A673 (cell line): ENCODE measurements at regions not wholly inside any gene's neighbourhood (a gene's known extent, or its start where the extent isn't known, plus 50 kb on each side); places are given as distances from the start of the nearest gene placed in this dataset.

Source experiments
- BruUV-seq: library from RNA; stranded (reverse); fragments of 400-500 nt; replicated peaks from 2 replicates; lab custom pipeline; 2021; lab: Mats Ljungman, UMichigan
- CTCF ChIA-PET: fragments of 300-600 bp; sonication (Branson Sonifier 250); formaldehyde crosslinking; loops from one replicate; lab custom pipeline; 2022; ENCODE audit warnings: antibody characterized with exemption; lab: Charles Lee
- POLR2A ChIA-PET: fragments of 300-600 bp; sonication (Branson Sonifier 250); formaldehyde crosslinking; loops from one replicate; lab custom pipeline; 2022; ENCODE audit warnings: antibody characterized with exemption; ENCODE audit not compliant: low non-redundant PET; lab: Charles Lee
- DNase-seq: peaks from one replicate; pipeline ENCODE4 v3.0.0-alpha.2; 2015; ENCODE audit warnings: low spot score
- H3K27ac ChIP-seq: fragments of 200-600 bp; sonication (generic); 2 replicates; pipeline ENCODE4 v1.5.1; 2016; ENCODE audit warnings: mixed run types, low read depth, mild to moderate bottlenecking, mixed read lengths, antibody characterized with exemption, low read length; ENCODE audit not compliant: poor library complexity, severe bottlenecking
- H3K27me3 ChIP-seq: fragments of 200-600 bp; sonication (generic); replicated peaks from 2 replicates; pipeline ENCODE4 v1.6.1; 2017; ENCODE audit warnings: mixed run types, low read depth, mild to moderate bottlenecking, mixed read lengths, antibody characterized with exemption, low read length; ENCODE audit not compliant: insufficient read depth, poor library complexity
- H3K36me3 ChIP-seq: fragments of 200-600 bp; sonication (generic); 2 replicates; pipeline ENCODE4 v1.6.1; 2016; ENCODE audit warnings: mixed run types, mild to moderate bottlenecking, mixed read lengths, antibody characterized with exemption, low read length; ENCODE audit not compliant: insufficient read depth, poor library complexity, severe bottlenecking
- H3K4me1 ChIP-seq: fragments of 200-600 bp; sonication (generic); 2 replicates; pipeline ENCODE4 v1.6.1; 2017; ENCODE audit warnings: mixed run types, mild to moderate bottlenecking, mixed read lengths, antibody characterized with exemption, low read length; ENCODE audit not compliant: insufficient read depth, poor library complexity, severe bottlenecking
- H3K4me3 ChIP-seq: fragments of 200-600 bp; sonication (generic); 2 replicates; pipeline ENCODE4 v1.5.1; 2016; ENCODE audit warnings: low read depth, mixed run types, mild to moderate bottlenecking, mixed read lengths, low read length; ENCODE audit not compliant: poor library complexity, severe bottlenecking
- H3K9me3 ChIP-seq: fragments of 200-600 bp; sonication (generic); 2 replicates; pipeline ENCODE4 v1.6.1; 2016; ENCODE audit warnings: mixed run types, low read depth, mild to moderate bottlenecking, mixed read lengths, antibody characterized with exemption, low read length; ENCODE audit not compliant: poor library complexity, severe bottlenecking
- CTCF ChIP-seq: fragments of 300-800, 200-600 bp; sonication (generic); conservative IDR thresholded peaks from 2 replicates; pipeline ENCODE4 v1.5.1; 2017; ENCODE audit warnings: low read depth, mild to moderate bottlenecking, antibody characterized with exemption, low read length, moderate library complexity, mixed read lengths
- EZH2 ChIP-seq: fragments of 200-600 bp; sonication (generic); IDR thresholded peaks from 2 replicates; pipeline ENCODE4 v1.6.1; 2017; ENCODE audit warnings: borderline replicate concordance, low read depth, mild to moderate bottlenecking, mixed read lengths, antibody characterized with exemption, low read length; ENCODE audit not compliant: poor library complexity, severe bottlenecking
- intact Hi-C: fragments of 100-400 bp; cut with micrococcal nuclease; formaldehyde crosslinking; loops from one replicate; pipeline ENCODE4 v1.10.0; 2022; ENCODE audit not compliant: unreplicated experiment

- no peak for DNase-seq
- no peaks in the 10 kb centered on the region for H3K36me3 ChIP-seq
- TF ChIP-seq CTCF = no peak
- no peak for TF ChIP-seq EZH2
- no peaks in the 10 kb centered on the region for H3K4me1 ChIP-seq
- no peak overlapping the region for H3K27ac ChIP-seq
- no TSS peak for BruUV-seq
- CTCF ChIA-PET = no interaction called here
- no peaks in the 10 kb centered on the region for H3K9me3 ChIP-seq
- peaks cover 8% of the 10 kb centered on the region for H3K27me3 ChIP-seq
- no peak overlapping the region for H3K4me3 ChIP-seq
- POLR2A ChIA-PET = no interaction called here
- intact Hi-C loops = no loop called here
These were observed 311.5 kb downstream of the COX7C start for GRCh38 chr5:86929123-86929766.

- Histone ChIP-seq H3K4me3 (no peak overlapping the region), H3K36me3 (no peaks in the 10 kb centered on the region), H3K27me3 (no peaks in the 10 kb centered on the region), H3K9me3 (no peaks in the 10 kb centered on the region), H3K4me1 (no peaks in the 10 kb centered on the region), H3K27ac (no peak overlapping the region)
- DNase-seq = no peak
- intact Hi-C loops = no loop called here
- CTCF ChIA-PET = no interaction called here
- TF ChIP-seq EZH2 (no peak), CTCF (no peak)
- BruUV-seq = no TSS peak
- POLR2A ChIA-PET = no interaction called here
These were observed 315.9 kb upstream of the RASA1 start for GRCh38 chr5:86951761-86952160.

DNA sequence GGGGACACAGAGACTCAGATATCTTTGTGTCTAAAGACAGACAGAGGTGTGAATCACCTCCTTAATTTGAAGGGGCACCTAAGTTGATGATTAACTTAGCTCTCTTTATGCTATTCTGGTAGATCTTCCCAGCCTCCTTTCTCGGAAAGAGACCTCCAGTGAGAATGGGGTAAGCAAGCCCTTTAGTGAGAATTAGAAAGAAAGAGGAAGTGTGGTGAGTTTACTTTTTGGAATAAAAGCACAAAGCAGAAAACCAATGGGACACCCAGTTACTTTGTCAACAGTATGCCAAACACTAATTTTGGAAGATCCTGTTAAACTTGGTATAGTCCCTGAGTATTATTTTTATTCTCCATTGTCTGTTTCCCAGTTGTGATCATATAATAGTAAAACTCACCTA lies 302.8 kb upstream of the RASA1 start:
- ChIA-PET CTCF (no interaction called here), POLR2A (no interaction called here)
- no peak for DNase-seq
- no peaks in the 10 kb centered on the region for H3K9me3 ChIP-seq
- H3K27me3 ChIP-seq = no peaks in the 10 kb centered on the region
- H3K27ac ChIP-seq = no peak overlapping the region
- no peaks in the 10 kb centered on the region for H3K36me3 ChIP-seq
- TF ChIP-seq EZH2 = no peak
- TF ChIP-seq CTCF = no peak
- intact Hi-C loops = loop anchor here (10.0 kb wide), 1 partner anchor 280 kb away; no protein-coding TSS in a partner anchor
- no peak overlapping the region for H3K4me3 ChIP-seq
- BruUV-seq = no TSS peak
- H3K4me1 ChIP-seq = no peaks in the 10 kb centered on the region
